GM12892 (cell line): ENCODE measurements at regions not wholly inside any gene's neighbourhood (a gene's known extent, or its start where the extent isn't known, plus 50 kb on each side); places are given as distances from the start of the nearest gene placed in this dataset.

Experiments
- POLR2A ChIP-seq: IDR thresholded peaks from 2 replicates; pipeline ENCODE4 v1.6.1; 2011; ENCODE audit warnings: low read depth, low read length, control low read depth
- POLR2AphosphoS5 ChIP-seq: IDR thresholded peaks from 2 replicates; pipeline ENCODE4 v1.6.1; 2011; ENCODE audit warnings: low read depth, low read length, control low read depth
- TAF1 ChIP-seq: IDR thresholded peaks from 2 replicates; pipeline ENCODE4 v1.6.1; 2011; ENCODE audit warnings: low read depth, mild to moderate bottlenecking, control low read depth, low read length, borderline replicate concordance

DNA sequence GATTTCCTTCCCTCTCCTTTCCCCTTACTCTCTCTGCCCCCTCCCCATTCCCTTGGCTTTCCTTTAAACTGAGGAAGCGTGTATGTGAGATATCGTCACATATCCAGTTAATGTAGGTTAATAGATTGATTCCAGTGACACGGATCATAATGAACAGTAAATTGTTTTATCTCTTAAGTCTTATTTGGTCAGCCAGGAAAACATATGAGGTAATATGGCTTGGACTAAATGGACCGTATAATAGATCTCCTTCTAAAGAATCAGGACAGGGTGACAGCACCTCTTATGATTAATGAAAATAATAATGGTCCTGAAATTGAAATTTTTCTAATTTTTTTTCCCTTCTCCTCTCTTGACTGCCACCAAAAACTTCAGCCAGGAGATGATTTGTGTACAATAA is 779.8 kb upstream of the NR2F2 start:
- TF ChIP-seq POLR2AphosphoS5 (no peak), POLR2A (no peak), TAF1 (no peak)
